Activated CD4-positive, alpha-beta memory T cell treated with anti-CD3 and anti-CD28 coated beads for 36 hours (primary cell): ENCODE measurements at regions not wholly inside any gene's neighbourhood (a gene's known extent, or its start where the extent isn't known, plus 50 kb on each side); places are given as distances from the start of the nearest gene placed in this dataset.

Source experiments
- CTCF ChIA-PET: fragments of 350-600 bp; sonication (Branson Sonifier 250); formaldehyde crosslinking; loops from one replicate; lab custom pipeline; 2021; ENCODE audit warnings: antibody characterized with exemption, inconsistent platforms; lab: Charles Lee
- POLR2A ChIA-PET: fragments of 350-600 bp; sonication (Branson Sonifier 250); formaldehyde crosslinking; loops from one replicate; lab custom pipeline; 2021; ENCODE audit warnings: antibody characterized with exemption; lab: Charles Lee
- DNase-seq: peaks from one replicate; pipeline ENCODE4 v3.0.0-alpha.2; 2020
- H3K27ac Mint-ChIP-seq: one replicate; pipeline ENCODE4 v1.8.0; 2021; ENCODE audit warnings: mixed read lengths
- H3K27me3 Mint-ChIP-seq: one replicate; pipeline ENCODE4 v1.8.0; 2021; ENCODE audit warnings: mixed read lengths
- H3K36me3 Mint-ChIP-seq: one replicate; pipeline ENCODE4 v1.8.0; 2021; ENCODE audit warnings: mixed read lengths
- H3K4me1 Mint-ChIP-seq: one replicate; pipeline ENCODE4 v1.8.0; 2021; ENCODE audit warnings: low read depth, mixed read lengths
- H3K4me3 Mint-ChIP-seq: one replicate; pipeline ENCODE4 v1.8.0; 2021; ENCODE audit warnings: mild to moderate bottlenecking, mixed read lengths
- H3K9me3 Mint-ChIP-seq: one replicate; pipeline ENCODE4 v1.8.0; 2021; ENCODE audit warnings: mixed read lengths
- intact Hi-C: fragments of 100-400 bp; cut with micrococcal nuclease; formaldehyde crosslinking; loops from one replicate; pipeline ENCODE4 v1.15.1; 2023

- CTCF ChIA-PET: no interaction called here
- no peaks in the 10 kb centered on the region for H3K36me3 Mint-ChIP-seq
- no peak overlapping the region for H3K27ac Mint-ChIP-seq
- no peaks in the 10 kb centered on the region for H3K27me3 Mint-ChIP-seq
- H3K4me3 Mint-ChIP-seq: no peak overlapping the region
- H3K4me1 Mint-ChIP-seq: no peaks in the 10 kb centered on the region
- intact Hi-C loops: no loop called here
- no peak for DNase-seq
- H3K9me3 Mint-ChIP-seq: no peaks in the 10 kb centered on the region
- POLR2A ChIA-PET: no interaction called here
These were observed 101.9 kb downstream of the RGS21 start for GRCh38 chr1:192418552-192419285.

DNA sequence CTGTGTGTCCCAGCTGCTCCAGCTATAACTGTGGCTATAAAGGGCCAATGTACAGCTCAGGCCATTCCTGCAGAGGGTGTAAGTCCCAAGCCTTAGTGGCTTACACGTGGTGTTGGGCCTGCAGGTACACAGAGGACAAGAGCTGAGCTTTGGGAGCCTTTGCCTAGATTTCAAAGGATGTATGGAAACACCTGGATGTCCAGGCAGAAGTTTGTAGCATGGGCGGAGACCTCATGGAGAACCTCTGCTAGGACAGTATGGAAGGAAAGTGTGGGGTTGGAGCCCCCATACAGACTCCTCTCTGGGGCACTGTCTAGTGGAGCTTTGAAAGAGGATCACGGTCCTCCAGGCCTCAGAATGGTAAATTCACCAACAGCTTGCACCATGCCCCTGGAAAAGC is 113.9 kb downstream of the RGS21 start:
- intact Hi-C loops: loop anchor here (10.0 kb wide), 1 partner anchor 56 kb away; no protein-coding TSS in a partner anchor
- CTCF ChIA-PET: no interaction called here
- DNase-seq: no peak
- no peaks in the 10 kb centered on the region for H3K4me1 Mint-ChIP-seq
- H3K27ac Mint-ChIP-seq: no peak overlapping the region
- no peak overlapping the region for H3K4me3 Mint-ChIP-seq
- peaks cover 4% of the 10 kb centered on the region for H3K9me3 Mint-ChIP-seq
- H3K36me3 Mint-ChIP-seq: no peaks in the 10 kb centered on the region
- no peaks in the 10 kb centered on the region for H3K27me3 Mint-ChIP-seq
- POLR2A ChIA-PET: no interaction called here

DNA sequence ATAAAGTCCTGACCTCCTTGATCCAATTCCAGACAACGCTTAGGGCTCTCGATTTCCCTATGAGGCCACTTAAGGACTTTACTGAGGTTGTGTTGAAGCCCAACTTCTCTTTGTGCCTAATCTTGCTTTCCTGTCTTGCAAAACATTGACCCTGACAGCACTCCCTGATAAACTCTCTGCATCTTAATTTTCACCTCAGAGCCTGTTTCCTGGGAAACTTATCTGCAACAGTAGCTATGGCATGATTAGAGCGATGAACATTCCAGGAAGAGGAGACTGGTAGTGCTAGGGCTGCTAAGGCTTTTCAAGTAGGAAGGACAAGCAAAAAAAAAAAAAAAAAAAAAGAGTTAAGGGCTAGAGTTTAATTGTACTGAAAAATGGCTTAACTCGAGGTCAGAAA is 118.9 kb downstream of the RGS21 start:
- no peaks in the 10 kb centered on the region for H3K4me1 Mint-ChIP-seq
- POLR2A ChIA-PET: no interaction called here
- peaks cover 2% of the 10 kb centered on the region for H3K27me3 Mint-ChIP-seq
- H3K36me3 Mint-ChIP-seq: no peaks in the 10 kb centered on the region
- no peak overlapping the region for H3K4me3 Mint-ChIP-seq
- H3K27ac Mint-ChIP-seq: no peak overlapping the region
- intact Hi-C loops: loop anchor here (10.0 kb wide), 1 partner anchor 61 kb away; no protein-coding TSS in a partner anchor
- H3K9me3 Mint-ChIP-seq: peaks cover 4% of the 10 kb centered on the region
- no peak for DNase-seq
- CTCF ChIA-PET: no interaction called here

- no peak for DNase-seq
- ChIA-PET POLR2A (no interaction called here), CTCF (interaction anchor here (0.7 to 1.1 kb wide), 2 partner anchors 10 to 299 kb away, joined by 3 read pairs; no protein-coding TSS in a partner anchor)
- Mint-ChIP-seq H3K4me1 (no peaks in the 10 kb centered on the region), H3K4me3 (no peak overlapping the region), H3K36me3 (no peaks in the 10 kb centered on the region), H3K27ac (no peak overlapping the region), H3K27me3 (peaks cover 2% of the 10 kb centered on the region), H3K9me3 (peaks cover under 1% of the 10 kb centered on the region)
- intact Hi-C loops: loop anchor here (10.0 kb wide), 1 partner anchor 62 kb away; no protein-coding TSS in a partner anchor
These were observed 119.8 kb downstream of the RGS21 start for GRCh38 chr1:192436441-192437078.

DNA sequence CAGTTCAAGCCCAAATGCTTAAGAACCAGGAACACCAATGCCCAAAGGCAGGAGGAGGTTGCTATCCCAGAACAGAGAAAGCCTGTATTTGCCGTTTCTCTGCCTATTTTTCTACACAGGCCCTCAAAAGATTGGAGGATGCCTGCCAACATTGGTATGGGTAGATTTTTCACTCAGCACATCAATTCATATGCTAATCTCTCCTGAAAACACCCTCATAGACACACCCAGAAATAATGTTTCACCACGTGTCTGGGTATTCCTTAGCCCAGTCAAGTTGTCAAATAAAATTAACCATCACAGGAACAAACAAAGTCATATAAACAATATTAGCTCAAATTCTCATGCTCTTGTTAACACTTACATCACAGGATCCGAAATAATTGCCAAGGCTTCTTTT is 121.9 kb downstream of the RGS21 start:
- no peaks in the 10 kb centered on the region for H3K4me1 Mint-ChIP-seq
- intact Hi-C loops: loop anchor here (10.0 kb wide), 1 partner anchor 64 kb away; no protein-coding TSS in a partner anchor
- DNase-seq: no peak
- ChIA-PET POLR2A (no interaction called here), CTCF (no interaction called here)
- H3K9me3 Mint-ChIP-seq: no peaks in the 10 kb centered on the region
- H3K27me3 Mint-ChIP-seq: peaks cover 2% of the 10 kb centered on the region
- H3K36me3 Mint-ChIP-seq: no peaks in the 10 kb centered on the region
- no peak overlapping the region for H3K4me3 Mint-ChIP-seq
- no peak overlapping the region for H3K27ac Mint-ChIP-seq

- no peak for DNase-seq
- Mint-ChIP-seq H3K4me3 (no peak overlapping the region), H3K4me1 (no peaks in the 10 kb centered on the region), H3K27me3 (peaks cover 2% of the 10 kb centered on the region), H3K9me3 (no peaks in the 10 kb centered on the region), H3K36me3 (no peaks in the 10 kb centered on the region), H3K27ac (no peak overlapping the region)
- ChIA-PET POLR2A (no interaction called here), CTCF (no interaction called here)
- intact Hi-C loops: loop anchor here (10.0 kb wide), 1 partner anchor 65 kb away; no protein-coding TSS in a partner anchor
These were observed 122.7 kb downstream of the RGS21 start for GRCh38 chr1:192439373-192440025.

GRCh38 chr1:192441492-192441891 is 124.7 kb downstream of the RGS21 start:
- intact Hi-C loops: no loop called here
- H3K4me1 Mint-ChIP-seq: no peaks in the 10 kb centered on the region
- CTCF ChIA-PET: no interaction called here
- H3K9me3 Mint-ChIP-seq: no peaks in the 10 kb centered on the region
- POLR2A ChIA-PET: no interaction called here
- no peak overlapping the region for H3K4me3 Mint-ChIP-seq
- H3K27ac Mint-ChIP-seq: no peak overlapping the region
- H3K27me3 Mint-ChIP-seq: peaks cover 2% of the 10 kb centered on the region
- H3K36me3 Mint-ChIP-seq: no peaks in the 10 kb centered on the region
- DNase-seq: no peak

DNA sequence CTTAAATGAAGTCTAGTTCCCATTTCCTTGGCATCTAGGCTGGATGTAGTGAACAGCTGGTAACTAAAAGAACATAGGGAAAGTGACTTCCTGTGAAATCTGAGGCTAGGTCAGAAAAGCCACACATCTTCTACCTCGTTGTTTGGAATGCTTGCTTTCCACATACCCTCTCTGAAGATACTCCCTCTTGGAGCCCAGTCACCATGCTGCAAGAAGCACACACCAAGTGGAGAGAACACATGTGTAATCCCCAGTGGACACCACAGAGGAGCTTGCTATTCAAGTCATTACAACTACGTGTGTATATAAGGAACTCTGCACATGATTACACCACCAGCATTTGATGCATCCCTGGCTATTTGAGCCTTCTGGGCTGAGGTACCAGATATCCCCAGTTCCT is 125.9 kb downstream of the RGS21 start:
- intact Hi-C loops: no loop called here
- ChIA-PET POLR2A (no interaction called here), CTCF (no interaction called here)
- H3K36me3 Mint-ChIP-seq: no peaks in the 10 kb centered on the region
- no peak for DNase-seq
- H3K9me3 Mint-ChIP-seq: no peaks in the 10 kb centered on the region
- H3K27me3 Mint-ChIP-seq: peaks cover 4% of the 10 kb centered on the region
- no peak overlapping the region for H3K4me3 Mint-ChIP-seq
- no peaks in the 10 kb centered on the region for H3K4me1 Mint-ChIP-seq
- no peak overlapping the region for H3K27ac Mint-ChIP-seq

GRCh38 chr1:192443616-192444015 is 126.8 kb downstream of the RGS21 start:
- Mint-ChIP-seq H3K4me1 (no peaks in the 10 kb centered on the region), H3K27me3 (peaks cover 4% of the 10 kb centered on the region), H3K4me3 (no peak overlapping the region), H3K36me3 (no peaks in the 10 kb centered on the region), H3K27ac (no peak overlapping the region), H3K9me3 (no peaks in the 10 kb centered on the region)
- intact Hi-C loops: no loop called here
- ChIA-PET POLR2A (no interaction called here), CTCF (no interaction called here)
- DNase-seq: no peak

- Mint-ChIP-seq H3K4me3 (no peak overlapping the region), H3K27ac (no peak overlapping the region), H3K36me3 (no peaks in the 10 kb centered on the region), H3K9me3 (no peaks in the 10 kb centered on the region), H3K27me3 (peaks cover 6% of the 10 kb centered on the region), H3K4me1 (no peaks in the 10 kb centered on the region)
- DNase-seq: no peak
- ChIA-PET POLR2A (no interaction called here), CTCF (no interaction called here)
- intact Hi-C loops: loop anchor here (5.0 kb wide), 1 partner anchor 123 kb away; no protein-coding TSS in a partner anchor
These were observed 128.4 kb downstream of the RGS21 start for GRCh38 chr1:192445241-192445640.

DNA sequence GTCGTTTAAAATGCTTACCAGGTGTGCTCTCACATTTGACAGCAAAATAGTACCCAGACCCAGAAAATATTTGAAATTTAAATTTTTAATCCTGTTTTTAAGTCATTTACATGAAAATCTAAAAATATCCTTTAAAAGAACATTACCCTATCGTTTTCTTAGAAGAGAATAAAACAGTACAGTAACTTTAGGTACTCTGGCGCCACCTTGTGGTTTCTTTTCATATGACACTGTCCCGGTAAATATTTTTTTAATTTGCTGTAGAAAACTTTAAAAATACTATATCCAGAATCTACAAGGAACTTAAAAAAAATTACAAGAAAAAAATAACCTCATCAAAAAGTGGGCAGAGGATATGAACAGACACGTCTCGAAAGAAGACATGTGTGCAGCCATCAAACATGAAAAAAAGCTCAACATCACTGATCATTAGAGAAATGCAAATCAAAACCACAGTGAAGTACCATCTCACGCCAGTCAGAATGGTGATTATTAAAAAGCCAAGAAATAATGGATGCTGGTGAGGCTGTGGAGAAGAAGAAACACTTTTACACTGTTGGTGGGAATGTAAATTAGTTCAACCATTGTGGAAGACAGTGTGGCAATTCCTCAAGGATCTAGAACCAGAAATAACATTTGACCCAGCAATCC is 129.2 kb downstream of the RGS21 start:
- H3K27me3 Mint-ChIP-seq: peaks cover 6% of the 10 kb centered on the region
- peak; percentile 48 for DNase-seq
- ChIA-PET POLR2A (no interaction called here), CTCF (interaction anchor here (0.6 kb wide), 1 partner anchor 9 kb away, joined by 3 read pairs; no protein-coding TSS in a partner anchor)
- H3K9me3 Mint-ChIP-seq: no peaks in the 10 kb centered on the region
- intact Hi-C loops: loop anchor here (5.0 kb wide), 1 partner anchor 124 kb away; no protein-coding TSS in a partner anchor
- no peaks in the 10 kb centered on the region for H3K4me1 Mint-ChIP-seq
- no peaks in the 10 kb centered on the region for H3K36me3 Mint-ChIP-seq
- no peak overlapping the region for H3K4me3 Mint-ChIP-seq
- H3K27ac Mint-ChIP-seq: no peak overlapping the region
